Neuronal stem cell (in vitro differentiated cells): ENCODE measurements at regions not wholly inside any gene's neighbourhood (a gene's known extent, or its start where the extent isn't known, plus 50 kb on each side); places are given as distances from the start of the nearest gene placed in this dataset.

Experiments
- DNase-seq: peaks from one replicate; pipeline ENCODE4 v3.0.0-alpha.2; 2013; ENCODE audit warnings: low spot score
- H2AFZ ChIP-seq: one replicate; pipeline ENCODE4 v1.6.1; 2013; ENCODE audit warnings: mild to moderate bottlenecking, low read length, inconsistent platforms
- H2AK5ac ChIP-seq: 2 replicates; pipeline ENCODE4 v1.6.1; 2013; ENCODE audit warnings: low read depth, mild to moderate bottlenecking, inconsistent platforms, low read length, moderate library complexity, mixed read lengths
- H2BK120ac ChIP-seq: 2 replicates; pipeline ENCODE4 v1.6.1; 2013; ENCODE audit warnings: low read depth, mild to moderate bottlenecking, inconsistent platforms, low read length, moderate library complexity, mixed read lengths
- H2BK12ac ChIP-seq: one replicate; pipeline ENCODE4 v1.6.1; 2013; ENCODE audit warnings: low read length, inconsistent platforms
- H2BK15ac ChIP-seq: 2 replicates; pipeline ENCODE4 v1.6.1; 2013; ENCODE audit warnings: mild to moderate bottlenecking, low read length, inconsistent platforms, mixed read lengths
- H2BK5ac ChIP-seq: one replicate; pipeline ENCODE4 v1.6.1; 2013; ENCODE audit warnings: inconsistent platforms, mild to moderate bottlenecking, low read length, moderate library complexity
- H3K14ac ChIP-seq: one replicate; pipeline ENCODE4 v1.6.1; 2013; ENCODE audit warnings: low read length, inconsistent platforms
- H3K18ac ChIP-seq: 2 replicates; pipeline ENCODE4 v1.6.1; 2013; ENCODE audit warnings: low read length, inconsistent platforms
- H3K23ac ChIP-seq: 2 replicates; pipeline ENCODE4 v1.6.1; 2013; ENCODE audit warnings: low read depth, mild to moderate bottlenecking, mixed read lengths, low read length, inconsistent platforms; ENCODE audit not compliant: poor library complexity
- H3K27ac ChIP-seq: replicated peaks from 3 replicates; pipeline ENCODE4 v1.5.1; 2013; ENCODE audit warnings: low read length, inconsistent platforms
- H3K27me3 ChIP-seq, 3 experiments: 2 replicates each; pipeline ENCODE4 v1.6.1; 2013; ENCODE audit warnings: low read length in 3 of 3, mild to moderate bottlenecking in 2 of 3, inconsistent platforms in 1 of 3, low read depth in 1 of 3, mixed read lengths in 1 of 3, moderate library complexity in 1 of 3; ENCODE audit not compliant: control insufficient read depth in 3 of 3, insufficient read depth in 3 of 3
- H3K36me3 ChIP-seq, 2 donors: replicated peaks in 1 of 2; 2 replicates each; pipeline ENCODE4 v1.6.1; 2013; ENCODE audit warnings: low read length in 2 of 2; ENCODE audit not compliant: control insufficient read depth in 2 of 2, insufficient read depth in 2 of 2
- H3K4ac ChIP-seq: 2 replicates; pipeline ENCODE4 v1.6.1; 2013; ENCODE audit warnings: inconsistent platforms, mild to moderate bottlenecking, low read length, moderate library complexity
- H3K4me1 ChIP-seq, 2 donors: 1 replicate in 1 of 2; 2 replicates in 1 of 2; pipeline ENCODE4 v1.6.1; 2013; ENCODE audit warnings: low read length in 2 of 2, low read depth in 1 of 2; ENCODE audit not compliant: control insufficient read depth in 2 of 2, insufficient read depth in 1 of 2
- H3K4me2 ChIP-seq: one replicate; pipeline ENCODE4 v1.6.1; 2013; ENCODE audit warnings: mild to moderate bottlenecking, low read length, inconsistent platforms; ENCODE audit not compliant: insufficient read depth, poor library complexity, severe bottlenecking
- H3K4me3 ChIP-seq, 2 donors: 2 replicates each; pipeline ENCODE4 v1.5.1; 2013; ENCODE audit warnings: low read length in 2 of 2, mild to moderate bottlenecking in 2 of 2, inconsistent platforms in 1 of 2, moderate library complexity in 1 of 2
- H3K79me1 ChIP-seq: one replicate; pipeline ENCODE4 v1.6.1; 2013; ENCODE audit warnings: low read depth, mild to moderate bottlenecking, inconsistent platforms, low read length, moderate library complexity
- H3K9ac ChIP-seq: one replicate; pipeline ENCODE4 v1.6.1; 2013; ENCODE audit warnings: mild to moderate bottlenecking, low read depth, low read length, inconsistent platforms; ENCODE audit not compliant: poor library complexity
- H3K9me3 ChIP-seq, 2 donors: replicated peaks in 1 of 2; 2 replicates each; pipeline versions ENCODE3 to v1.6.1; 2013; ENCODE audit warnings: low read length in 2 of 2, mild to moderate bottlenecking in 2 of 2, inconsistent platforms in 1 of 2, low read depth in 1 of 2, mixed read lengths in 1 of 2, moderate library complexity in 1 of 2; ENCODE audit not compliant: control insufficient read depth in 2 of 2, insufficient read depth in 1 of 2
- H4K8ac ChIP-seq: one replicate; pipeline ENCODE4 v1.6.1; 2013; ENCODE audit warnings: low read depth, mild to moderate bottlenecking, inconsistent platforms, low read length, moderate library complexity
- H4K91ac ChIP-seq: one replicate; pipeline ENCODE4 v1.6.1; 2013; ENCODE audit warnings: low read length, low read depth, mild to moderate bottlenecking, inconsistent platforms; ENCODE audit not compliant: poor library complexity
- WGBS, 2 donors: extraction: QIAGEN DNeasy Blood & Tissue Kit; methylation state at CpG; one replicate each; pipeline ENCODE4 v1.1.7; 2013; ENCODE audit warnings: missing lambda C conversion rate in 2 of 2, mixed read lengths in 1 of 2; ENCODE audit not compliant: insufficient read length in 2 of 2, insufficient replicate concordance in 1 of 2; ENCODE audit errors: extremely low coverage in 2 of 2; 5-methylcytosine and 5-hydroxymethylcytosine counted together

DNA sequence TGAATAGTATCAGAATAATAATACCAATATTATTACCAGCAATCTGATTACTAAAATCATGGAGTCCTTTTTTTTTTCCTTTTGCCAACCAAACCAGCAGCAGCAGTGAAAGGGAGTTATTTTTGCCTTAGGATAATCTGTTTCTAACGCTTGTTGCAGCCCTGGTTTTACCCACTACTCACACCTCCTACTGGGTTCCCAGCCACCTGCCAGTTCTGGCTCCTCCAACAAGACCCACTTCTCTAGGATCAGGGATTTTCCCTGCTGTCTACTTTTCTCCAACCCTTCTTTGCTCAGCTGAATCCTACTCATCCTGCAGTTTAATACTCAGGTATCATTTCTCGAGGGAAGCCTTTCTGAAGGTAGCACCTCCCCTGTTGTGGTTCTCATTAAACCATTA, 96.8 kb upstream of the BCAR3 start:
- no peak overlapping the region for H3K27ac ChIP-seq
- H3K9me3 ChIP-seq, result peaks cover 0 to 6% of the 10 kb centered on the region in 2 donors
- H3K27me3 ChIP-seq, result no peaks in the 10 kb centered on the region
- no peak overlapping the region for H2BK12ac ChIP-seq
- H4K8ac ChIP-seq, result no peak overlapping the region
- H3K4me3 ChIP-seq, result no peak overlapping the region
- no peak overlapping the region for H3K14ac ChIP-seq
- WGBS, 2 donors, result no CpG with 5 or more reads among the region's 2 CpGs
- no peaks in the 10 kb centered on the region for H3K36me3 ChIP-seq
- H2BK15ac ChIP-seq, result no peak overlapping the region
- H3K18ac ChIP-seq, result no peak overlapping the region
- H3K9ac ChIP-seq, result no peak overlapping the region
- H3K4me1 ChIP-seq, result peaks cover 2 to 9% of the 10 kb centered on the region in 2 donors
- no peak overlapping the region for H2BK120ac ChIP-seq
- no peak for DNase-seq
- no peak overlapping the region for H2AFZ ChIP-seq
- H3K79me1 ChIP-seq, result no peaks in the 10 kb centered on the region
- H3K23ac ChIP-seq, result no peak overlapping the region
- no peak overlapping the region for H3K4me2 ChIP-seq
- H2BK5ac ChIP-seq, result no peak overlapping the region
- no peak overlapping the region for H2AK5ac ChIP-seq
- no peak overlapping the region for H3K4ac ChIP-seq
- no peak overlapping the region for H4K91ac ChIP-seq

DNA sequence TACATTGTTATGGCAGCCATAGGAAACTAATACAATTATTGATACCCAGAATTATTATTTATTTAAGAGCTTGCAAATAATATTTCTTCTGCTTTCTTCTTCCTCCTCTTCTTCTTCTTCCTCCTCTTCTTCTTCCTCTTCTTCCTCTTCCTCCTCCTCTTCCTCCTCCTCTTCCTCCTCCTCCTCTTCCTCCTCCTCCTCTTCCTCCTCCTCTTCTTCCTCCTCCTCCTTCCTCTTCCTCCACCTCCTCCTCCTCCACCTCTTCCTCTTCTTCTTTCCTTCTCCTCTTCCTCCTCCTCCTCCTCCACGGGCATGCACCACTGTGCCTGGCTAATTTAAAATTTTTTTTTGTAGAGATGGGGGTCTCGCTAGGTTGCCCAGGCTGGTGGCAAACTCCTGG, 95.6 kb upstream of the BCAR3 start:
- H3K27me3 ChIP-seq, result no peaks in the 10 kb centered on the region
- WGBS, 2 donors, result no CpG with 5 or more reads among the region's 2 CpGs
- H4K8ac ChIP-seq, result no peak overlapping the region
- H2BK12ac ChIP-seq, result no peak overlapping the region
- H2BK15ac ChIP-seq, result no peak overlapping the region
- no peak overlapping the region for H2BK120ac ChIP-seq
- no peak overlapping the region for H3K18ac ChIP-seq
- H3K9me3 ChIP-seq, result peaks cover 0 to 6% of the 10 kb centered on the region in 2 donors
- no peak overlapping the region for H3K23ac ChIP-seq
- no peak for DNase-seq
- H2BK5ac ChIP-seq, result no peak overlapping the region
- no peak overlapping the region for H4K91ac ChIP-seq
- H2AFZ ChIP-seq, result no peak overlapping the region
- no peak overlapping the region for H3K4me3 ChIP-seq
- peaks cover 2 to 9% of the 10 kb centered on the region in 2 donors for H3K4me1 ChIP-seq
- H3K9ac ChIP-seq, result no peak overlapping the region
- no peak overlapping the region for H3K27ac ChIP-seq
- no peak overlapping the region for H3K4ac ChIP-seq
- no peak overlapping the region for H3K4me2 ChIP-seq
- no peaks in the 10 kb centered on the region for H3K79me1 ChIP-seq
- H2AK5ac ChIP-seq, result no peak overlapping the region
- H3K36me3 ChIP-seq, result no peaks in the 10 kb centered on the region
- H3K14ac ChIP-seq, result no peak overlapping the region

DNA sequence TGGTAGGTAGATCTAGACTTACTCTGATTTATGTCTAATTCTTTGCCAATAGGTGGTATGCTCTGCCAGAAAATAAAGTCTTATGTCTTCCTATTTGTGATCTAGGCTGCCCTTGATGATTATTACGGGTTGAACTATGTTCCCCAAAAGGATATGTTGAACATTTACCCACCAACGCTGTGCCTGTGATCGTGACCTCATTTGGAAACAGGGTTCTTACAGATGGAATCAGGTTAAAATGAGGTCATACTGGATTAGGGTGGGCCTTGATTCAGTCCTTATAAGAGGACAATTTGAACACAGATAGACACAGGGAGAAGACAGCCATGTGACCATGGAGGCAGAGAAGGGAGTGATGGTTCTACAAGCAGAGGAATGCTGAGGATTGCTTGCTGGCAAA, 95.1 kb upstream of the BCAR3 start:
- H4K91ac ChIP-seq, result no peak overlapping the region
- H2BK120ac ChIP-seq, result no peak overlapping the region
- H3K23ac ChIP-seq, result no peak overlapping the region
- no peak overlapping the region for H4K8ac ChIP-seq
- peaks cover 2 to 9% of the 10 kb centered on the region in 2 donors for H3K4me1 ChIP-seq
- peaks cover 0 to 6% of the 10 kb centered on the region in 2 donors for H3K9me3 ChIP-seq
- no peak overlapping the region for H2AFZ ChIP-seq
- no peak overlapping the region for H3K4me2 ChIP-seq
- no CpG with 5 or more reads among the region's 3 CpGs for WGBS, 2 donors
- no peak overlapping the region for H2AK5ac ChIP-seq
- no peak overlapping the region for H3K9ac ChIP-seq
- no peaks in the 10 kb centered on the region for H3K36me3 ChIP-seq
- H3K18ac ChIP-seq, result no peak overlapping the region
- H2BK5ac ChIP-seq, result no peak overlapping the region
- H2BK12ac ChIP-seq, result no peak overlapping the region
- no peak overlapping the region for H3K4ac ChIP-seq
- H3K14ac ChIP-seq, result no peak overlapping the region
- no peak overlapping the region for H3K27ac ChIP-seq
- DNase-seq, result no peak
- no peak overlapping the region for H3K4me3 ChIP-seq
- H3K79me1 ChIP-seq, result no peaks in the 10 kb centered on the region
- no peak overlapping the region for H2BK15ac ChIP-seq
- no peaks in the 10 kb centered on the region for H3K27me3 ChIP-seq

DNA sequence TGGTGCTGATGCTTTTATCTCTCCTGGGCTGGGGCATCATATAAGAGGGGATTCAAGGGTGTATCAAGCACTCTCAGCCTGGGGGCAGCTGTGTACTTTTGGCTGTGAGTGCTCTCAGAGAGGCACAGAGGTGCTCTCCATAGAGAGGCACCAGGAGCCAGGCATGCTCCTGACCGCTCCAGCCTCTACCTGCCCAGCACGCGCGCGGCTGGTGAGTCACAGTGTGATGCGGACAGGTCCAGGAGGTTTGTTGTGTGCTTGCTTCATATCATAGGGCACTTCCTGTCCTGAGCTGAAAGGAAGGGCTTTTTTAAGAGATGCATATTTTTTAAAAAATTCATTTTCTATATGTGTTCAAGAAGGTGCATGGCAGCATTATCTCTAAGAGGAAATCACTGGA, 93.6 kb upstream of the BCAR3 start:
- Histone ChIP-seq H2AK5ac (no peak overlapping the region), H3K4me2 (no peak overlapping the region), H3K79me1 (no peaks in the 10 kb centered on the region), H3K14ac (no peak overlapping the region), H4K8ac (no peak overlapping the region), H2BK120ac (no peak overlapping the region), H2BK5ac (no peak overlapping the region), H4K91ac (no peak overlapping the region), H3K4me1 (peaks cover 2 to 9% of the 10 kb centered on the region in 2 donors), H3K4me3 (no peak overlapping the region), H3K9me3 (peaks cover 0 to 6% of the 10 kb centered on the region in 2 donors), H3K27me3 (no peaks in the 10 kb centered on the region), H3K18ac (peak overlapping the region; percentile 15), H3K23ac (no peak overlapping the region), H3K4ac (no peak overlapping the region), H3K9ac (peak overlapping the region; percentile 32), H2BK12ac (no peak overlapping the region), H2AFZ (no peak overlapping the region), H3K27ac (no peak overlapping the region), H3K36me3 (no peaks in the 10 kb centered on the region), H2BK15ac (no peak overlapping the region)
- WGBS, 2 donors, result no CpG with 5 or more reads among the region's 6 CpGs
- DNase-seq, result no peak
